Endothelial cell of umbilical vein (primary cell): ENCODE measurements at regions not wholly inside any gene's neighbourhood (a gene's known extent, or its start where the extent isn't known, plus 50 kb on each side); places are given as distances from the start of the nearest gene placed in this dataset.

Experiments
- BruUV-seq: library from RNA; stranded (reverse); fragments of 400-500 nt; replicated peaks from 2 replicates; lab custom pipeline; 2021; lab: Mats Ljungman, UMichigan
- CTCF ChIA-PET: fragments of 300-600, 350-600 bp; sonication (Branson Sonifier 250); formaldehyde crosslinking; loops from one replicate; lab custom pipeline; 2021; ENCODE audit warnings: antibody characterized with exemption, inconsistent platforms; lab: Charles Lee
- POLR2A ChIA-PET: fragments of 300-600, 350-600 bp; sonication (Branson Sonifier 250); formaldehyde crosslinking; loops from one replicate; lab custom pipeline; 2021; ENCODE audit warnings: antibody characterized with exemption, inconsistent platforms; lab: Charles Lee
- DNase-seq: peaks from one replicate; pipeline ENCODE4 v3.0.0-alpha.2; 2011; ENCODE audit warnings: low read depth, low spot score
- FAIRE-seq: peaks from 2 replicates; lab custom pipeline; 2011; peaks lifted over from hg19 to GRCh38; lab: Jason Lieb, UNC
- H2AFZ ChIP-seq: 2 replicates; pipeline ENCODE4 v1.6.0; 2012; ENCODE audit warnings: low read depth, low read length, control low read depth, inconsistent platforms
- H3K27ac ChIP-seq: 2 replicates; pipeline ENCODE4 v1.5.1; 2011; ENCODE audit warnings: low read depth, mild to moderate bottlenecking, control low read depth, low read length, moderate library complexity; ENCODE audit not compliant: insufficient read depth
- H3K27me3 ChIP-seq, 2 experiments: 2 replicates each; pipeline versions ENCODE4 v1.6.0 to v1.6.1; 2011; ENCODE audit warnings: low read length in 2 of 2, mixed read lengths in 1 of 2; ENCODE audit not compliant: control insufficient read depth in 2 of 2, insufficient read depth in 2 of 2
- H3K36me3 ChIP-seq, 2 experiments: 2 replicates in 1 of 2; 3 replicates in 1 of 2; pipeline ENCODE4 v1.5.1; 2011; ENCODE audit warnings: low read length in 2 of 2, mild to moderate bottlenecking in 1 of 2, moderate library complexity in 1 of 2; ENCODE audit not compliant: control insufficient read depth in 2 of 2, insufficient read depth in 2 of 2; ENCODE audit errors: extremely low read depth in 1 of 2
- H3K4me1 ChIP-seq: 3 replicates; pipeline ENCODE4 v1.5.1; 2011; ENCODE audit warnings: mild to moderate bottlenecking, low read length; ENCODE audit not compliant: control insufficient read depth, insufficient read depth; ENCODE audit errors: extremely low read depth
- H3K4me2 ChIP-seq: 2 replicates; pipeline ENCODE4 v1.6.1; 2011; ENCODE audit warnings: low read length, control low read depth, mixed read lengths; ENCODE audit not compliant: insufficient read depth
- H3K4me3 ChIP-seq, 3 experiments: fragments of 200-600 bp in 1 of 3; sonication (generic), shearing (Covaris generic) in 1 of 3; replicated peaks in 1 of 3; 2 replicates each; pipeline ENCODE4 v1.5.1; 2011 to 2016; ENCODE audit warnings: control low read depth in 3 of 3, low read length in 3 of 3, mild to moderate bottlenecking in 2 of 3, inconsistent platforms in 1 of 3, low read depth in 1 of 3, moderate library complexity in 1 of 3; ENCODE audit not compliant: insufficient read depth in 1 of 3
- H3K79me2 ChIP-seq: 2 replicates; pipeline ENCODE4 v1.6.0; 2012; ENCODE audit warnings: low read length, inconsistent platforms; ENCODE audit not compliant: control insufficient read depth, insufficient read depth
- H3K9ac ChIP-seq: replicated peaks from 2 replicates; pipeline ENCODE3; 2011; ENCODE audit warnings: low read length, control low read depth; ENCODE audit not compliant: insufficient read depth; ENCODE audit errors: extremely low read depth
- H3K9me1 ChIP-seq: replicated peaks from 3 replicates; pipeline ENCODE4 v1.6.0; 2011; ENCODE audit warnings: mild to moderate bottlenecking, low read length; ENCODE audit not compliant: control insufficient read depth, insufficient read depth; ENCODE audit errors: extremely low read depth
- H3K9me3 ChIP-seq: replicated peaks from 2 replicates; pipeline ENCODE4 v1.5.1; 2012; ENCODE audit warnings: low read length, inconsistent platforms; ENCODE audit not compliant: control insufficient read depth, insufficient read depth
- H4K20me1 ChIP-seq: replicated peaks from 2 replicates; pipeline ENCODE3; 2011; ENCODE audit warnings: mild to moderate bottlenecking, low read length; ENCODE audit not compliant: control insufficient read depth, insufficient read depth; ENCODE audit errors: extremely low read depth
- EZH2 ChIP-seq: IDR thresholded peaks from 2 replicates; pipeline ENCODE4 v1.6.1; 2012; ENCODE audit warnings: borderline replicate concordance, low read depth, mild to moderate bottlenecking, moderate library complexity, low read length, inconsistent platforms; ENCODE audit not compliant: severe bottlenecking
- FOS ChIP-seq: IDR thresholded peaks from 2 replicates; pipeline ENCODE4 v1.6.1; 2011; ENCODE audit warnings: mild to moderate bottlenecking, low read length, moderate library complexity, borderline replicate concordance; ENCODE audit not compliant: insufficient read depth
- GATA2 ChIP-seq: IDR thresholded peaks from 2 replicates; pipeline ENCODE4 v1.7.0; 2011; ENCODE audit warnings: low read depth, mild to moderate bottlenecking, moderate library complexity, mixed read lengths, low read length; ENCODE audit not compliant: insufficient read length, insufficient read depth
- JUN ChIP-seq: IDR thresholded peaks from 2 replicates; pipeline ENCODE4 v1.6.1; 2011; ENCODE audit warnings: borderline replicate concordance, low read depth; ENCODE audit not compliant: insufficient read length, insufficient read depth
- MYC ChIP-seq: IDR thresholded peaks from one replicate; pipeline ENCODE4 v1.6.1; 2011; ENCODE audit warnings: mild to moderate bottlenecking, low read depth, low read length
- POLR2A ChIP-seq: IDR thresholded peaks from 2 replicates; pipeline ENCODE4 v1.6.1; 2012; ENCODE audit warnings: low read depth, mild to moderate bottlenecking, control low read depth, low read length
- POLR2AphosphoS5 ChIP-seq: IDR thresholded peaks from 2 replicates; pipeline ENCODE4 v1.6.1; 2012; ENCODE audit warnings: low read depth, mild to moderate bottlenecking, control low read depth, low read length, moderate library complexity; ENCODE audit not compliant: insufficient read depth
- dilution Hi-C: fragments of 300-500 bp; cut with MboI; formaldehyde crosslinking; loops from one replicate; pipeline ENCODE4 v1.15.0; 2019; ENCODE audit warnings: low sequenced_read_pairs; ENCODE audit not compliant: extremely low pct_ligation_motif_present
- intact Hi-C: fragments of 100-400 bp; cut with micrococcal nuclease; formaldehyde crosslinking; loops from one replicate; pipeline ENCODE4 v1.10.0; 2022
- TF ChIP-seq, protein P1 (sequence below), 2 donors: IDR thresholded peaks; 1 replicate in 1 of 2; 2 replicates in 1 of 2; pipeline ENCODE4 v1.5.1; 2011; ENCODE audit warnings: low read length in 2 of 2, mild to moderate bottlenecking in 2 of 2, moderate library complexity in 2 of 2, control low read depth in 1 of 2, inconsistent platforms in 1 of 2, low read depth in 1 of 2; ENCODE audit not compliant: insufficient read depth in 1 of 2; ENCODE audit errors: extremely low read depth in 1 of 2
- TF ChIP-seq, protein P2 (sequence below): IDR thresholded peaks from 2 replicates; pipeline ENCODE4 v1.6.1; 2011; ENCODE audit not compliant: insufficient read depth, insufficient read length

GRCh38 chr4:143035661-143036060 lies 149.1 kb upstream of the USP38 start:
- intact Hi-C loops: no loop called here
- ChIA-PET POLR2A (no interaction called here), CTCF (no interaction called here)
- Histone ChIP-seq H3K4me1 (no peaks in the 10 kb centered on the region), H3K9me1 (no peaks in the 10 kb centered on the region), H2AFZ (no peak overlapping the region), H3K9me3 (no peaks in the 10 kb centered on the region), H3K27ac (no peak overlapping the region), H3K4me3 (no peak overlapping the region), H3K27me3 (no peaks in the 10 kb centered on the region), H3K9ac (no peak overlapping the region), H3K79me2 (no peaks in the 10 kb centered on the region), H3K36me3 (no peaks in the 10 kb centered on the region), H3K4me2 (no peak overlapping the region), H4K20me1 (no peaks in the 10 kb centered on the region)
- no TSS peak for BruUV-seq
- dilution Hi-C loops: no loop called here
- DNase-seq (no peak), FAIRE-seq (no peak)
- TF ChIP-seq, protein P1, sequence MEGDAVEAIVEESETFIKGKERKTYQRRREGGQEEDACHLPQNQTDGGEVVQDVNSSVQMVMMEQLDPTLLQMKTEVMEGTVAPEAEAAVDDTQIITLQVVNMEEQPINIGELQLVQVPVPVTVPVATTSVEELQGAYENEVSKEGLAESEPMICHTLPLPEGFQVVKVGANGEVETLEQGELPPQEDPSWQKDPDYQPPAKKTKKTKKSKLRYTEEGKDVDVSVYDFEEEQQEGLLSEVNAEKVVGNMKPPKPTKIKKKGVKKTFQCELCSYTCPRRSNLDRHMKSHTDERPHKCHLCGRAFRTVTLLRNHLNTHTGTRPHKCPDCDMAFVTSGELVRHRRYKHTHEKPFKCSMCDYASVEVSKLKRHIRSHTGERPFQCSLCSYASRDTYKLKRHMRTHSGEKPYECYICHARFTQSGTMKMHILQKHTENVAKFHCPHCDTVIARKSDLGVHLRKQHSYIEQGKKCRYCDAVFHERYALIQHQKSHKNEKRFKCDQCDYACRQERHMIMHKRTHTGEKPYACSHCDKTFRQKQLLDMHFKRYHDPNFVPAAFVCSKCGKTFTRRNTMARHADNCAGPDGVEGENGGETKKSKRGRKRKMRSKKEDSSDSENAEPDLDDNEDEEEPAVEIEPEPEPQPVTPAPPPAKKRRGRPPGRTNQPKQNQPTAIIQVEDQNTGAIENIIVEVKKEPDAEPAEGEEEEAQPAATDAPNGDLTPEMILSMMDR (IDR thresholded peaks at IDR 0.05; ENCODE audit: extremely low read depth in 1 of 2, insufficient read depth in 1 of 2, low read depth in 1 of 2, low read length in 2 of 2): no peak
- no peak for TF ChIP-seq POLR2A
- TF ChIP-seq FOS: no peak
- TF ChIP-seq JUN: no peak
- TF ChIP-seq GATA2: no peak
- TF ChIP-seq POLR2AphosphoS5: no peak
- no peak for TF ChIP-seq MYC
- TF ChIP-seq, protein P2, sequence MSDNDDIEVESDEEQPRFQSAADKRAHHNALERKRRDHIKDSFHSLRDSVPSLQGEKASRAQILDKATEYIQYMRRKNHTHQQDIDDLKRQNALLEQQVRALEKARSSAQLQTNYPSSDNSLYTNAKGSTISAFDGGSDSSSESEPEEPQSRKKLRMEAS: no peak
- TF ChIP-seq EZH2: no peak
